NCI-H1092 (cell line): ENCODE measurements at regions not wholly inside any gene's neighbourhood (a gene's known extent, or its start where the extent isn't known, plus 50 kb on each side); places are given as distances from the start of the nearest gene placed in this dataset.
"Not testable (repeated sequence)": the region's sequence is repeated elsewhere in the genome, so short reads cannot be mapped to it uniquely, and the experiment has no call there.

Source experiments
- DNase-seq: peaks from one replicate; lab custom pipeline; 2025; lab: John Stamatoyannopoulos, UW

- no peak for DNase-seq
Observed at GRCh38 chr10:8173243-8173865, 118.9 kb downstream of the GATA3 start.

GRCh38 chr10:8173866-8174243 is 119.4 kb downstream of the GATA3 start:
- no peak for DNase-seq

- no peak for DNase-seq
Observed at GRCh38 chr10:8174762-8175161, 120.3 kb downstream of the GATA3 start.

GRCh38 chr10:8177526-8177925 is 123.0 kb downstream of the GATA3 start:
- DNase-seq, result not testable (repeated sequence)

- not testable (repeated sequence) for DNase-seq
Observed at GRCh38 chr10:8179773-8180172, 125.3 kb downstream of the GATA3 start.

GRCh38 chr10:8180360-8181109 is 126.0 kb downstream of the GATA3 start:
- no peak for DNase-seq

GRCh38 chr10:8181496-8182157 is 127.1 kb downstream of the GATA3 start:
- DNase-seq, result no peak

- no peak for DNase-seq
Observed at GRCh38 chr10:8182806-8183205, 128.3 kb downstream of the GATA3 start.

GRCh38 chr10:8183241-8183704 is 128.8 kb downstream of the GATA3 start:
- no peak for DNase-seq

GRCh38 chr10:8187171-8187666 is 132.7 kb downstream of the GATA3 start:
- no peak for DNase-seq

- DNase-seq, result no peak
Observed at GRCh38 chr10:8189458-8189857, 135.0 kb downstream of the GATA3 start.

GRCh38 chr10:8192301-8192700 is 137.8 kb downstream of the GATA3 start:
- DNase-seq, result no peak

- DNase-seq, result no peak
Observed at GRCh38 chr10:8193546-8193945, 139.1 kb downstream of the GATA3 start.

GRCh38 chr10:8194050-8194449 is 139.6 kb downstream of the GATA3 start:
- DNase-seq, result no peak

GRCh38 chr10:8206882-8207281 is 152.4 kb downstream of the GATA3 start:
- no peak for DNase-seq

- DNase-seq, result no peak
Observed at GRCh38 chr10:8211631-8212030, 157.1 kb downstream of the GATA3 start.

GRCh38 chr10:8213735-8214134 is 159.2 kb downstream of the GATA3 start:
- no peak for DNase-seq

GRCh38 chr10:8214587-8214986 is 160.1 kb downstream of the GATA3 start:
- DNase-seq, result no peak

GRCh38 chr10:8216893-8217292 is 162.4 kb downstream of the GATA3 start:
- no peak for DNase-seq

- DNase-seq, result no peak
Observed at GRCh38 chr10:8221451-8221850, 167.0 kb downstream of the GATA3 start.

GRCh38 chr10:8224591-8224990 is 170.1 kb downstream of the GATA3 start:
- no peak for DNase-seq

GRCh38 chr10:8225187-8225586 is 170.7 kb downstream of the GATA3 start:
- DNase-seq, result no peak

- DNase-seq, result no peak
Observed at GRCh38 chr10:8227246-8227645, 172.8 kb downstream of the GATA3 start.
